ENCODE measurements at regions not wholly inside any gene's neighbourhood (a gene's known extent, or its start where the extent isn't known, plus 50 kb on each side); places are given as distances from the start of the nearest gene placed in this dataset.

GRCh38 chr18:2104620-2105462, 466.5 kb downstream of the METTL4 start:
- Mint-ChIP-seq H3K4me3 (no peak overlapping the region), H3K36me3 (no peaks in the 10 kb centered on the region), H3K27me3 (peaks cover 5% of the 10 kb centered on the region), H3K27ac (no peak overlapping the region), H3K9me3 (peaks cover 2% of the 10 kb centered on the region), H3K4me1 (no peaks in the 10 kb centered on the region)
- POLR2A ChIA-PET = no interaction called here
- ATAC-seq (ENCODE audit: low read depth) (peak; percentile 72), DNase-seq (peak; percentile 71)

- Mint-ChIP-seq H3K4me1 (no peaks in the 10 kb centered on the region), H3K27me3 (peaks cover 13% of the 10 kb centered on the region), H3K27ac (no peak overlapping the region), H3K36me3 (no peaks in the 10 kb centered on the region), H3K4me3 (no peak overlapping the region), H3K9me3 (no peaks in the 10 kb centered on the region)
- DNase-seq (no peak), ATAC-seq (ENCODE audit: low read depth) (no peak)
- POLR2A ChIA-PET = no interaction called here
Observed at GRCh38 chr18:2108591-2108990, 462.7 kb downstream of the METTL4 start.

- Mint-ChIP-seq H3K36me3 (no peaks in the 10 kb centered on the region), H3K4me1 (no peaks in the 10 kb centered on the region), H3K27me3 (peaks cover 11% of the 10 kb centered on the region), H3K27ac (no peak overlapping the region), H3K4me3 (no peak overlapping the region), H3K9me3 (no peaks in the 10 kb centered on the region)
- ATAC-seq (ENCODE audit: low read depth) (no peak), DNase-seq (no peak)
- POLR2A ChIA-PET = no interaction called here
Observed at GRCh38 chr18:2111456-2111855, 459.8 kb downstream of the METTL4 start.

GRCh38 chr18:2112435-2113045, 458.8 kb downstream of the METTL4 start:
- ATAC-seq (ENCODE audit: low read depth) = no peak
- no peak overlapping the region for H3K4me3 Mint-ChIP-seq
- no peak overlapping the region for H3K27ac Mint-ChIP-seq

GRCh38 chr18:2114289-2114688, 457.0 kb downstream of the METTL4 start:
- Mint-ChIP-seq H3K9me3 (no peaks in the 10 kb centered on the region), H3K4me1 (no peaks in the 10 kb centered on the region), H3K27me3 (peaks cover 8% of the 10 kb centered on the region), H3K27ac (no peak overlapping the region), H3K4me3 (no peak overlapping the region), H3K36me3 (no peaks in the 10 kb centered on the region)
- ATAC-seq (ENCODE audit: low read depth) = no peak
- no peak for DNase-seq
- POLR2A ChIA-PET = no interaction called here

More at GRCh38 chr18:2112435-2113045, 458.8 kb downstream of the METTL4 start:
- Mint-ChIP-seq H3K36me3 (no peaks in the 10 kb centered on the region), H3K4me1 (no peaks in the 10 kb centered on the region), H3K9me3 (no peaks in the 10 kb centered on the region), H3K27me3 (peaks cover 11% of the 10 kb centered on the region)
- POLR2A ChIA-PET = no interaction called here
- no peak for DNase-seq

- Mint-ChIP-seq H3K9me3 (no peaks in the 10 kb centered on the region), H3K4me1 (no peaks in the 10 kb centered on the region), H3K36me3 (no peaks in the 10 kb centered on the region), H3K27me3 (peaks cover 8% of the 10 kb centered on the region), H3K27ac (no peak overlapping the region), H3K4me3 (no peak overlapping the region)
- POLR2A ChIA-PET = no interaction called here
- no peak for ATAC-seq (ENCODE audit: low read depth)
- no peak for DNase-seq
Observed at GRCh38 chr18:2114765-2115164, 456.5 kb downstream of the METTL4 start.

- no peaks in the 10 kb centered on the region for H3K27me3 Mint-ChIP-seq
- ATAC-seq (ENCODE audit: low read depth) = no peak
- no peak for DNase-seq
- H3K4me3 Mint-ChIP-seq = no peak overlapping the region
- H3K36me3 Mint-ChIP-seq = no peaks in the 10 kb centered on the region
- no peaks in the 10 kb centered on the region for H3K9me3 Mint-ChIP-seq
- no peak overlapping the region for H3K27ac Mint-ChIP-seq
- POLR2A ChIA-PET = no interaction called here
- H3K4me1 Mint-ChIP-seq = no peaks in the 10 kb centered on the region
Observed at GRCh38 chr18:2121224-2121623, 450.1 kb downstream of the METTL4 start.

GRCh38 chr18:2123077-2123476, 448.2 kb downstream of the METTL4 start:
- Mint-ChIP-seq H3K36me3 (no peaks in the 10 kb centered on the region), H3K27ac (no peak overlapping the region), H3K4me3 (no peak overlapping the region), H3K4me1 (no peaks in the 10 kb centered on the region), H3K9me3 (no peaks in the 10 kb centered on the region), H3K27me3 (peaks cover 3% of the 10 kb centered on the region)
- POLR2A ChIA-PET = no interaction called here
- no peak for ATAC-seq (ENCODE audit: low read depth)
- no peak for DNase-seq

- POLR2A ChIA-PET = no interaction called here
- ATAC-seq (ENCODE audit: low read depth) = no peak
- no peaks in the 10 kb centered on the region for H3K27me3 Mint-ChIP-seq
Observed at GRCh38 chr18:2134364-2134763, 436.9 kb downstream of the METTL4 start.

GRCh38 chr18:2135309-2135708, 436.0 kb downstream of the METTL4 start:
- H3K27ac Mint-ChIP-seq = no peak overlapping the region
- POLR2A ChIA-PET = no interaction called here
- H3K4me1 Mint-ChIP-seq = no peaks in the 10 kb centered on the region
- H3K36me3 Mint-ChIP-seq = no peaks in the 10 kb centered on the region
- H3K9me3 Mint-ChIP-seq = no peaks in the 10 kb centered on the region
- DNase-seq (no peak), ATAC-seq (ENCODE audit: low read depth) (no peak)
- no peaks in the 10 kb centered on the region for H3K27me3 Mint-ChIP-seq
- no peak overlapping the region for H3K4me3 Mint-ChIP-seq

More at GRCh38 chr18:2134364-2134763, 436.9 kb downstream of the METTL4 start:
- Mint-ChIP-seq H3K4me3 (no peak overlapping the region), H3K4me1 (no peaks in the 10 kb centered on the region), H3K27ac (no peak overlapping the region), H3K36me3 (no peaks in the 10 kb centered on the region), H3K9me3 (no peaks in the 10 kb centered on the region)
- DNase-seq = no peak

GRCh38 chr18:2138552-2138951, 432.8 kb downstream of the METTL4 start:
- POLR2A ChIA-PET = no interaction called here

GRCh38 chr18:2139691-2140090, 431.6 kb downstream of the METTL4 start:
- no peaks in the 10 kb centered on the region for H3K4me1 Mint-ChIP-seq
- DNase-seq (no peak), ATAC-seq (ENCODE audit: low read depth) (no peak)
- H3K4me3 Mint-ChIP-seq = no peak overlapping the region
- H3K36me3 Mint-ChIP-seq = no peaks in the 10 kb centered on the region
- H3K9me3 Mint-ChIP-seq = no peaks in the 10 kb centered on the region
- POLR2A ChIA-PET = no interaction called here
- H3K27ac Mint-ChIP-seq = no peak overlapping the region
- no peaks in the 10 kb centered on the region for H3K27me3 Mint-ChIP-seq

More at GRCh38 chr18:2138552-2138951, 432.8 kb downstream of the METTL4 start:
- Mint-ChIP-seq H3K27me3 (no peaks in the 10 kb centered on the region), H3K4me3 (no peak overlapping the region), H3K4me1 (no peaks in the 10 kb centered on the region), H3K9me3 (no peaks in the 10 kb centered on the region), H3K27ac (no peak overlapping the region), H3K36me3 (no peaks in the 10 kb centered on the region)
- no peak for DNase-seq
- no peak for ATAC-seq (ENCODE audit: low read depth)

GRCh38 chr18:2143636-2144035, 427.7 kb downstream of the METTL4 start:
- POLR2A ChIA-PET = no interaction called here
- Mint-ChIP-seq H3K4me3 (no peak overlapping the region), H3K27ac (no peak overlapping the region), H3K9me3 (no peaks in the 10 kb centered on the region), H3K36me3 (no peaks in the 10 kb centered on the region), H3K27me3 (no peaks in the 10 kb centered on the region), H3K4me1 (no peaks in the 10 kb centered on the region)
- DNase-seq = no peak
- no peak for ATAC-seq (ENCODE audit: low read depth)

- Mint-ChIP-seq H3K4me1 (no peaks in the 10 kb centered on the region), H3K9me3 (no peaks in the 10 kb centered on the region), H3K4me3 (no peak overlapping the region), H3K27ac (no peak overlapping the region), H3K36me3 (no peaks in the 10 kb centered on the region), H3K27me3 (no peaks in the 10 kb centered on the region)
- POLR2A ChIA-PET = no interaction called here
- DNase-seq (no peak), ATAC-seq (ENCODE audit: low read depth) (no peak)
Observed at GRCh38 chr18:2144811-2145210, 426.5 kb downstream of the METTL4 start.

Data from activated naive CD8-positive, alpha-beta T cell treated with anti-CD3 and anti-CD28 coated beads, Interleukin-2, amount 10 ng/mL, durations not matched to agents 7 days and 5 days (primary cell).